ENCODE measurements at regions not wholly inside any gene's neighbourhood (a gene's known extent, or its start where the extent isn't known, plus 50 kb on each side); places are given as distances from the start of the nearest gene placed in this dataset.
A peak's percentile ranks its signal among the peaks of the same experiment; 100 is the strongest.
"Not testable (repeated sequence)": the region's sequence is repeated elsewhere in the genome, so short reads cannot be mapped to it uniquely, and the experiment has no call there.

DNA sequence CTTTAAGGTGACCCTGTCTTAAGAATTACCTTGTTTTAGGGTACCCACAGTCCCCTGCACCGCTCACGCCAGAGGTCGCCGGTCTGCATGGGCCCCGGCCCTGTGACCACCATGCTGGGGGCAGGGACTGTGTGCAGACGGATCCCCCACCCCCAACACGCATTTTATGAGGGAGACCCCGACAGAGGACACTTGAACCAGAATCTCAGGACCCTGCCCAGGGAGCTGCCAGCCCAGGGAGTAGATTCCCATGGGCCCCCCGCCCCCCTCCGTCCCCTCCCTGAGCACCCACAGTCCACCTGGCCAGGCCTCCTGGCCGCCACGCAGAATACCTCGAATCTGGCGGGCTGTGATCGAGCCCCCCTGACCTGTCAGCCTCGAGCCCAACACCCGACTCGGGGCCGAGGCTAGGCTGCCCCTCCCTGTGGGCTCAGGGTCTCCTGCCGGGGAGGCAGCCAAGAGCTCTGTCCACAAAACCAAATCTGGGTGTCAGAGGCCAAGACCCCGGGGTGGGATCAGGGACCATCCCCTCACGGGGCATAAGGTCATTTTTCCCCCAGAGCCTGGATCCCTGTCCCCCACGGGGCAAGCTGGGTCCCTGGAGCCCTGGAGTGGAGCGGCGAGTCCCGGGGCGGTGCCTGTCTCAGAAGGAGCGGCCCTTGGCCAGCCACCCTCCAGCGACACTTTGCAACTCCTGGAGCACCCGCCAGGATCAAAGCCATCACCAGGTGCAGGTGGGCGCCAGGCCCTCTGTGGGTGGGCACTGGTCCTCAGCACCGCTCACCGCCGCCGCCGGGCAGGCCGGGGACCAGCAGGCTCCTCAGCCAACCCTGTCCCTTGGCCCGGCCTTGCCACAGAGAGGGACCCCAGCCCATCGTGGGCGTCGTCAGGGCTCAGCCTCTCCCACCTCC is 155.8 kb upstream of the PKP2 start:
- no peaks in the 10 kb centered on the region for H3K9me3 ChIP-seq (ENCODE audit: low read length)
- no peak overlapping the region for H3K27ac ChIP-seq (ENCODE audit: low read depth, low read length)
- Mint-ChIP-seq H3K4me3 (no peak overlapping the region), H3K27ac (no peak overlapping the region), H3K9me3 (peaks cover 0 to 6% (median 0%) of the 10 kb centered on the region in 5 donors), H3K36me3 (no peaks in the 10 kb centered on the region), H3K27me3 (no peaks in the 10 kb centered on the region), H3K4me1 (no peaks in the 10 kb centered on the region)
- H3K4me3 ChIP-seq (ENCODE audit: low read length): no peak overlapping the region
- H3K4me1 ChIP-seq (ENCODE audit: insufficient read depth, low read length): no peaks in the 10 kb centered on the region
- H3K27me3 ChIP-seq (ENCODE audit: insufficient read depth, low read length, poor library complexity, severe bottlenecking): no peaks in the 10 kb centered on the region
- no peaks in the 10 kb centered on the region for H3K36me3 ChIP-seq (ENCODE audit: insufficient read depth, low read length)
- ChIA-PET POLR2A (no interaction called here), CTCF (no interaction called here)
- DNase-seq: peak in 1 of 5 donors; percentile 32

DNA sequence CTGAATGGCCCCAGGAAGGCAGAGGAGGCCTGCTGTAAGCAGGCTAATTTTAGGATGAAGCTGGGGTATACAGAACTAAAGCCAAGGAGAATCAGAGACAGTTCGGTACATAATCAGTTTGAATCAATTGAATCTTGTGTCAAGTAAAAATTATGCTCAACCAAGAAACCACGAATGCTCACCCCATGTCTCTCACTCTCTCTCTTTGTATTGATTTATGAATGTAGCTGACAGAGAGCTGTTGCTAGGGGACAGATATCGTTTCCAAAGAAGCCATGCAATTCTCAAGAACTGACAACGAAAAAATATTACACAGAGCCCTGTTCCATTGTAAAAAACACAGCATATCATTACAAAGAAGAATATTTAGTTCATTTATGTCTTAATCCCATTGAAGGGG is 151.1 kb upstream of the PKP2 start:
- Mint-ChIP-seq H3K4me1 (no peaks in the 10 kb centered on the region), H3K4me3 (no peak overlapping the region), H3K27me3 (no peaks in the 10 kb centered on the region), H3K36me3 (no peaks in the 10 kb centered on the region), H3K27ac (no peak overlapping the region), H3K9me3 (peaks cover 0 to 2% (median 0%) of the 10 kb centered on the region in 5 donors)
- POLR2A ChIA-PET: no interaction called here
- no peak for DNase-seq
- CTCF ChIA-PET: no interaction called here
- H3K27ac ChIP-seq (ENCODE audit: low read depth, low read length): no peak overlapping the region
- no peaks in the 10 kb centered on the region for H3K9me3 ChIP-seq (ENCODE audit: low read length)
- H3K27me3 ChIP-seq (ENCODE audit: insufficient read depth, low read length, poor library complexity, severe bottlenecking): no peaks in the 10 kb centered on the region
- H3K4me3 ChIP-seq (ENCODE audit: low read length): no peak overlapping the region
- no peaks in the 10 kb centered on the region for H3K4me1 ChIP-seq (ENCODE audit: insufficient read depth, low read length)
- no peaks in the 10 kb centered on the region for H3K36me3 ChIP-seq (ENCODE audit: insufficient read depth, low read length)

DNA sequence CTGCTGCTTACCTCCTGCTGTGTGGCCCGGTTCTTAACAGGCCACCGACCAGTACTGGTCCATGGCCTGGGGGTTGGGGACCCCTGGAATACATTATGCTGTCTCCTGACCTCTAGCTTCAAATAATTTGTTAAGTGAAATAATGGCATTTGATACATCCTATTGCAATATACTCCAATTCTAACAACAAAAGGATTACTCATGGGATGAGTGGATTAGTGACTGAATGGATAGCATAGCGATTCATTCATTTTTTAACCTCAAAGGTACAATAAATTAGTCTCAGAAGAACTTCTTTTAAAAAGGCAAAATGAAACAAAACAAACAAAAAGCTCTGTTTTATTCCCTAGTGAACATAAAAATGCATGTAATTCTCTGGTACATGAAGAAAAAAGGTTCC is 147.9 kb upstream of the PKP2 start:
- no peaks in the 10 kb centered on the region for H3K9me3 ChIP-seq (ENCODE audit: low read length)
- ChIA-PET CTCF (no interaction called here), POLR2A (no interaction called here)
- DNase-seq: no peak
- no peak overlapping the region for H3K4me3 Mint-ChIP-seq
- no peaks in the 10 kb centered on the region for H3K4me1 Mint-ChIP-seq
- no peaks in the 10 kb centered on the region for H3K36me3 ChIP-seq (ENCODE audit: insufficient read depth, low read length)
- no peaks in the 10 kb centered on the region for H3K27me3 ChIP-seq (ENCODE audit: insufficient read depth, low read length, poor library complexity, severe bottlenecking)
- no peak overlapping the region for H3K4me3 ChIP-seq (ENCODE audit: low read length)
- no peaks in the 10 kb centered on the region for H3K36me3 Mint-ChIP-seq
- H3K9me3 Mint-ChIP-seq: peaks cover 0 to 7% (median 2%) of the 10 kb centered on the region in 5 donors
- no peaks in the 10 kb centered on the region for H3K4me1 ChIP-seq (ENCODE audit: insufficient read depth, low read length)
- H3K27ac ChIP-seq (ENCODE audit: low read depth, low read length): no peak overlapping the region
- peaks cover 0 to 1% of the 10 kb centered on the region in 2 donors for H3K27me3 Mint-ChIP-seq
- H3K27ac Mint-ChIP-seq: no peak overlapping the region

DNA sequence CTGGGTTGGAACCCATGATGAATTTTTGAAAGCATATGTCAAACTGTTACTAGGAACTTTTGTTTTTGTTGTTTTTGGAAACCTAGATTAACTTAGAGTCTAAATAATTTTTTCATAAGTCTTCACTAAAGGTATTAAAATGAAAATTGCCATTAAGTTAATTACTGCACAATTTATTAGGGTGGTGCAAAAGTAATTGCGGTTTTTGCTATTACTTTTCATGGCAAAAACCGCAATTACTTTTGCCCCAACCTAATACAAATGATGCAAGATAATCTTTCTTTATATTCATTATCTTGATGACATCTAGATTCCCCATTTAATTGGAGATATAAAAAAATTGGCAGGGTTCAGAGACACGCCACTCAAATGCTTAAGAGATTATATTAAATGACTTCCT is 145.0 kb upstream of the PKP2 start:
- no peak overlapping the region for H3K4me3 Mint-ChIP-seq
- ChIA-PET POLR2A (no interaction called here), CTCF (no interaction called here)
- H3K36me3 ChIP-seq (ENCODE audit: insufficient read depth, low read length): no peaks in the 10 kb centered on the region
- H3K4me3 ChIP-seq (ENCODE audit: low read length): no peak overlapping the region
- H3K4me1 ChIP-seq (ENCODE audit: insufficient read depth, low read length): no peaks in the 10 kb centered on the region
- no peaks in the 10 kb centered on the region for H3K27me3 ChIP-seq (ENCODE audit: insufficient read depth, low read length, poor library complexity, severe bottlenecking)
- peaks cover 0 to 1% of the 10 kb centered on the region in 2 donors for H3K27me3 Mint-ChIP-seq
- DNase-seq: no peak
- no peaks in the 10 kb centered on the region for H3K9me3 ChIP-seq (ENCODE audit: low read length)
- H3K27ac ChIP-seq (ENCODE audit: low read depth, low read length): no peak overlapping the region
- H3K27ac Mint-ChIP-seq: no peak overlapping the region
- peaks cover 0 to 7% (median 0%) of the 10 kb centered on the region in 5 donors for H3K9me3 Mint-ChIP-seq
- no peaks in the 10 kb centered on the region for H3K4me1 Mint-ChIP-seq
- no peaks in the 10 kb centered on the region for H3K36me3 Mint-ChIP-seq

- H3K27ac Mint-ChIP-seq: not testable (repeated sequence)
Observed at GRCh38 chr12:33033999-33034398, 137.4 kb upstream of the PKP2 start.

GRCh38 chr12:33026791-33027190 is 130.2 kb upstream of the PKP2 start:
- Histone ChIP-seq H3K27ac (ENCODE audit: low read depth, low read length) (no peak overlapping the region), H3K9me3 (ENCODE audit: low read length) (no peaks in the 10 kb centered on the region), H3K36me3 (ENCODE audit: insufficient read depth, low read length) (no peaks in the 10 kb centered on the region), H3K4me1 (ENCODE audit: insufficient read depth, low read length) (no peaks in the 10 kb centered on the region), H3K27me3 (ENCODE audit: insufficient read depth, low read length, poor library complexity, severe bottlenecking) (no peaks in the 10 kb centered on the region), H3K4me3 (ENCODE audit: low read length) (no peak overlapping the region)
- ChIA-PET CTCF (no interaction called here), POLR2A (no interaction called here)
- no peak for DNase-seq
- H3K27me3 Mint-ChIP-seq: no peaks in the 10 kb centered on the region
- H3K27ac Mint-ChIP-seq: no peak overlapping the region
- no peaks in the 10 kb centered on the region for H3K4me1 Mint-ChIP-seq
- H3K36me3 Mint-ChIP-seq: no peaks in the 10 kb centered on the region
- H3K4me3 Mint-ChIP-seq: no peak overlapping the region
- H3K9me3 Mint-ChIP-seq: peaks cover 0 to 3% (median 3%) of the 10 kb centered on the region in 5 donors

More at GRCh38 chr12:33033999-33034398, 137.4 kb upstream of the PKP2 start:
- H3K4me1 ChIP-seq (ENCODE audit: insufficient read depth, low read length); H3K36me3 ChIP-seq (ENCODE audit: insufficient read depth, low read length); DNase-seq; H3K27me3 Mint-ChIP-seq; H3K4me3 Mint-ChIP-seq; H3K27me3 ChIP-seq (ENCODE audit: insufficient read depth, low read length, poor library complexity, severe bottlenecking); H3K9me3 ChIP-seq (ENCODE audit: low read length); CTCF ChIA-PET; POLR2A ChIA-PET; H3K36me3 Mint-ChIP-seq; H3K4me1 Mint-ChIP-seq; H3K4me3 ChIP-seq (ENCODE audit: low read length); H3K27ac ChIP-seq (ENCODE audit: low read depth, low read length): not testable (repeated sequence)
- H3K9me3 Mint-ChIP-seq: peaks cover 0 to 13% (median 4%) of the 10 kb centered on the region in 5 donors

- H3K4me3 ChIP-seq (ENCODE audit: low read length); DNase-seq; POLR2A ChIA-PET; CTCF ChIA-PET; H3K4me3 Mint-ChIP-seq; H3K4me1 ChIP-seq (ENCODE audit: insufficient read depth, low read length); H3K27me3 Mint-ChIP-seq; H3K36me3 ChIP-seq (ENCODE audit: insufficient read depth, low read length); H3K36me3 Mint-ChIP-seq; H3K27ac ChIP-seq (ENCODE audit: low read depth, low read length); H3K4me1 Mint-ChIP-seq; H3K27ac Mint-ChIP-seq; H3K27me3 ChIP-seq (ENCODE audit: insufficient read depth, low read length, poor library complexity, severe bottlenecking); H3K9me3 Mint-ChIP-seq; H3K9me3 ChIP-seq (ENCODE audit: low read length): not testable (repeated sequence)
Observed at GRCh38 chr12:33022724-33023123, 126.1 kb upstream of the PKP2 start.

DNA sequence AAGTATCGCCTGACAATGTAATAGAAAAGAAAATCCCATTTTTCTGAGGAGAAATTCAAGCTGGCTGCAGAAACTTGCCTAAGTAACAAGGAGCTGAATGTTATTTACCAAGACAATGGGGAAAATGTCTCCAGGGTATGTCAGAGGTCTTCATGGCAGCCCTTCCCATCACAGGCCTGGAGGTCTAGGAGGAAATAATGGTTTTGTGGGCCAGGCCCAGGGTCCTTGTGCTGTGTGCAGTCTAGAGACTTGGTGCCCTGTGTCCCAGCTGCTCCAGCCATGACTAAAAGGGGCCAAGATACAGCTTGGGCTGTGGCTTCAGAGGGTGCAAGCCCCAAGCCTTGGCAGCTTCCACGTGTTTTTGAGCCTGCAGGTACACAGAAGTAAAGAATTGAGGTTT is 120.5 kb upstream of the PKP2 start:
- H3K36me3 Mint-ChIP-seq; H3K27me3 ChIP-seq (ENCODE audit: insufficient read depth, low read length, poor library complexity, severe bottlenecking); CTCF ChIA-PET; POLR2A ChIA-PET; H3K4me1 Mint-ChIP-seq; H3K27me3 Mint-ChIP-seq; H3K36me3 ChIP-seq (ENCODE audit: insufficient read depth, low read length); H3K9me3 ChIP-seq (ENCODE audit: low read length); H3K4me1 ChIP-seq (ENCODE audit: insufficient read depth, low read length); H3K4me3 ChIP-seq (ENCODE audit: low read length); H3K4me3 Mint-ChIP-seq; H3K27ac ChIP-seq (ENCODE audit: low read depth, low read length); H3K27ac Mint-ChIP-seq; DNase-seq: not testable (repeated sequence)
- H3K9me3 Mint-ChIP-seq: peaks cover 3 to 17% (median 12%) of the 10 kb centered on the region in 5 donors

All from CD8-positive, alpha-beta memory T cell (primary cell).